NCI-H2227 treated with DMSO at 0.1 percent for 48 hours (cell line): ENCODE measurements at regions not wholly inside any gene's neighbourhood (a gene's known extent, or its start where the extent isn't known, plus 50 kb on each side); places are given as distances from the start of the nearest gene placed in this dataset.
"Not testable (repeated sequence)": the region's sequence is repeated elsewhere in the genome, so short reads cannot be mapped to it uniquely, and the experiment has no call there.

Experiments
- DNase-seq: peaks from one replicate; lab custom pipeline; 2025; lab: John Stamatoyannopoulos, UW

- DNase-seq: no peak
Observed at GRCh38 chr4:110848787-110849186, 225.9 kb upstream of the PITX2 start.

GRCh38 chr4:110849461-110849860, 226.6 kb upstream of the PITX2 start:
- DNase-seq: no peak

GRCh38 chr4:110850461-110851442, 227.9 kb upstream of the PITX2 start:
- no peak for DNase-seq

GRCh38 chr4:110851989-110852388, 229.1 kb upstream of the PITX2 start:
- DNase-seq: no peak

GRCh38 chr4:110852793-110853192, 229.9 kb upstream of the PITX2 start:
- no peak for DNase-seq

GRCh38 chr4:110853242-110853641, 230.4 kb upstream of the PITX2 start:
- DNase-seq: no peak

GRCh38 chr4:110854021-110854678, 231.3 kb upstream of the PITX2 start:
- no peak for DNase-seq

GRCh38 chr4:110860125-110860524, 237.2 kb upstream of the PITX2 start:
- DNase-seq: no peak

GRCh38 chr4:110860901-110861300, 238.0 kb upstream of the PITX2 start:
- no peak for DNase-seq

- DNase-seq: no peak
Observed at GRCh38 chr4:110865611-110866259, 242.9 kb upstream of the PITX2 start.

GRCh38 chr4:110867251-110867960, 244.5 kb upstream of the PITX2 start:
- no peak for DNase-seq

GRCh38 chr4:110867981-110868720, 245.3 kb upstream of the PITX2 start:
- DNase-seq: no peak

- DNase-seq: no peak
Observed at GRCh38 chr4:110869114-110869513, 246.2 kb upstream of the PITX2 start.

- no peak for DNase-seq
Observed at GRCh38 chr4:110869862-110870572, 247.1 kb upstream of the PITX2 start.

GRCh38 chr4:110876214-110876613, 253.3 kb upstream of the PITX2 start:
- DNase-seq: not testable (repeated sequence)

GRCh38 chr4:110876866-110877265, 254.0 kb upstream of the PITX2 start:
- DNase-seq: no peak

GRCh38 chr4:110877778-110878370, 255.0 kb upstream of the PITX2 start:
- no peak for DNase-seq

- no peak for DNase-seq
Observed at GRCh38 chr4:110878413-110878812, 255.5 kb upstream of the PITX2 start.

- no peak for DNase-seq
Observed at GRCh38 chr4:110878956-110879355, 256.1 kb upstream of the PITX2 start.

- no peak for DNase-seq
Observed at GRCh38 chr4:110886270-110886669, 263.4 kb upstream of the PITX2 start.
